HepG2 (cell line): ENCODE measurements at regions not wholly inside any gene's neighbourhood (a gene's known extent, or its start where the extent isn't known, plus 50 kb on each side); places are given as distances from the start of the nearest gene placed in this dataset.

Experiments used
- ATAC-seq: fragments of 200-7000 bp; cut with Tn5 transposase; 3 replicates; pipeline ENCODE4 v1.9.1; 2020; ENCODE audit warnings: mild to moderate bottlenecking, moderate library complexity
- BruUV-seq: library from RNA; stranded (reverse); fragments of 400-500 nt; replicated peaks from 2 replicates; lab custom pipeline; 2021; lab: Mats Ljungman, UMichigan
- CTCF ChIA-PET: fragments of 300-600 bp; formaldehyde crosslinking; extraction: SDS; loops from one replicate; lab custom pipeline; 2021; ENCODE audit warnings: low total read pairs, inconsistent platforms, low intra/inter-chr PET ratio; lab: Yijun Ruan, JAX
- POLR2A ChIA-PET: fragments of 350-600 bp; sonication (Branson Sonifier 250); formaldehyde crosslinking; loops from one replicate; lab custom pipeline; 2020; ENCODE audit warnings: antibody characterized with exemption, inconsistent platforms; lab: Yijun Ruan, JAX
- DNase-seq: peaks from one replicate; pipeline ENCODE4 v3.0.0-alpha.2; 2015; ENCODE audit warnings: low spot score
- FAIRE-seq: peaks from 3 replicates; lab custom pipeline; 2011; peaks lifted over from hg19 to GRCh38; lab: Jason Lieb, UNC
- H2AFZ ChIP-seq: one replicate; pipeline ENCODE4 v1.6.1; 2011; ENCODE audit warnings: low read length, inconsistent platforms
- H3K27ac ChIP-seq: fragments of 300-600 bp; 3 replicates; pipeline ENCODE4 v1.8.0; 2011; ENCODE audit warnings: mixed run types, mild to moderate bottlenecking, mixed read lengths, low read length, inconsistent platforms; ENCODE audit not compliant: insufficient read depth; ENCODE audit errors: extremely low read length
- H3K27me3 ChIP-seq, 2 experiments: fragments of 200-600 bp in 1 of 2; 2 replicates in 1 of 2; 3 replicates in 1 of 2; pipeline versions ENCODE4 v1.6.0 to v1.8.0; 2011; ENCODE audit warnings: low read length in 2 of 2, mild to moderate bottlenecking in 2 of 2, moderate library complexity in 2 of 2, inconsistent platforms in 1 of 2; ENCODE audit not compliant: insufficient read depth in 2 of 2, control insufficient read depth in 1 of 2
- H3K36me3 ChIP-seq, 2 experiments: fragments of 200-600 bp in 1 of 2; replicated peaks in 1 of 2; 2 replicates in 1 of 2; 3 replicates in 1 of 2; pipeline versions ENCODE4 v1.5.1 to v1.8.0; 2011; ENCODE audit warnings: low read length in 2 of 2, inconsistent platforms in 1 of 2; ENCODE audit not compliant: insufficient read depth in 2 of 2, control insufficient read depth in 1 of 2
- H3K4me1 ChIP-seq: 2 replicates; pipeline ENCODE4 v1.5.1; 2012; ENCODE audit warnings: low read length, inconsistent platforms; ENCODE audit not compliant: insufficient read depth
- H3K4me2 ChIP-seq: 2 replicates; pipeline ENCODE4 v1.6.0; 2011; ENCODE audit warnings: low read depth, low read length, inconsistent platforms
- H3K4me3 ChIP-seq, 3 experiments: fragments of 200-600 bp in 1 of 3; sonication (generic), shearing (Covaris generic) in 1 of 3; replicated peaks in 1 of 3; 2 replicates each; pipeline ENCODE4 v1.5.1; 2011 to 2016; ENCODE audit warnings: low read length in 3 of 3, inconsistent platforms in 2 of 3, low read depth in 2 of 3, mild to moderate bottlenecking in 2 of 3, control low read depth in 1 of 3, mixed read lengths in 1 of 3; ENCODE audit not compliant: insufficient read depth in 1 of 3
- H3K79me2 ChIP-seq: one replicate; pipeline ENCODE4 v1.6.1; 2011; ENCODE audit warnings: low read length, inconsistent platforms; ENCODE audit not compliant: insufficient read depth
- H3K9ac ChIP-seq: 2 replicates; pipeline ENCODE4 v1.6.0; 2011; ENCODE audit warnings: mild to moderate bottlenecking, low read depth, low read length, inconsistent platforms; ENCODE audit not compliant: insufficient read depth
- H3K9me3 ChIP-seq: 2 replicates; pipeline ENCODE4 v1.5.1; 2012; ENCODE audit warnings: mild to moderate bottlenecking, low read length
- H4K20me1 ChIP-seq: 2 replicates; pipeline ENCODE4 v1.6.0; 2011; ENCODE audit warnings: inconsistent platforms, mild to moderate bottlenecking, low read length, moderate library complexity; ENCODE audit not compliant: insufficient read depth
- ATF5 ChIP-seq: sonication (generic); formaldehyde crosslinking; IDR thresholded peaks from 2 replicates; pipeline ENCODE4 v1.4.0; 2020; ENCODE audit warnings: mild to moderate bottlenecking, low read depth, missing genetic modification reagents
- ERF ChIP-seq: IDR thresholded peaks from 2 replicates; pipeline ENCODE4 v1.6.1; 2018; ENCODE audit warnings: missing biosample characterization, missing genetic modification reagents
- FOSL2 ChIP-seq: sonication (generic); formaldehyde crosslinking; IDR thresholded peaks from 2 replicates; pipeline ENCODE4 v1.4.0; 2020; ENCODE audit warnings: missing genetic modification reagents
- MAFF ChIP-seq: IDR thresholded peaks from 2 replicates; pipeline ENCODE4 v1.6.1; 2011; ENCODE audit warnings: low read depth, low read length, improper control_type of control experiment
- MAFK ChIP-seq, 2 experiments: IDR thresholded peaks in 1 of 2; conservative IDR thresholded peaks in 1 of 2; 2 replicates each; pipeline ENCODE4 v1.6.1; 2011; ENCODE audit warnings: improper control_type of control experiment in 2 of 2, low read length in 2 of 2
- MEIS1 ChIP-seq: sonication (generic); formaldehyde crosslinking; IDR thresholded peaks from 2 replicates; pipeline ENCODE4 v1.9.0; 2021; ENCODE audit warnings: mild to moderate bottlenecking, missing genetic modification reagents, moderate library complexity, borderline replicate concordance
- MXD1 ChIP-seq: sonication (generic); formaldehyde crosslinking; IDR thresholded peaks from 2 replicates; pipeline ENCODE4 v1.4.0; 2020; ENCODE audit warnings: mild to moderate bottlenecking, missing genetic modification reagents
- U2AF1 ChIP-seq: fragments of 200-400 bp; formaldehyde crosslinking; optimal IDR thresholded peaks from 2 replicates; pipeline ENCODE3; 2017; ENCODE audit warnings: mild to moderate bottlenecking, low read depth, low read length
- ZMAT3 ChIP-seq: sonication (generic); formaldehyde crosslinking; conservative IDR thresholded peaks from 2 replicates; pipeline ENCODE4 v1.7.0; 2021; ENCODE audit warnings: missing genetic modification reagents
- ZNF142 ChIP-seq: sonication (generic); formaldehyde crosslinking; IDR thresholded peaks from 2 replicates; pipeline ENCODE4 v1.4.0; 2020; ENCODE audit warnings: missing genetic modification reagents
- WGBS: methylation state at CpG from one replicate; pipeline ENCODE4 v1.1.6; 2017; ENCODE audit warnings: low lambda C conversion rate; 5-methylcytosine and 5-hydroxymethylcytosine counted together
- in situ Hi-C: cut with HindIII; loops from 2 replicates; pipeline ENCODE4 v1.10.0; 2017; ENCODE audit warnings: low pct_unique_long_range_greater_than_20kb; ENCODE audit not compliant: extremely low pct_ligation_motif_present
- intact Hi-C: fragments of 100-400 bp; cut with micrococcal nuclease; formaldehyde crosslinking; loops from one replicate; pipeline ENCODE4 v1.10.0; 2022; ENCODE audit not compliant: unreplicated experiment

GRCh38 chr9:89888677-89889076, 283.9 kb downstream of the GADD45G start:
- TF ChIP-seq MEIS1 (no peak), MAFK (conservative IDR thresholded peaks at IDR 0.05 in 1 of 2, IDR thresholded peaks at IDR 0.05 in 1 of 2; ENCODE audit: low read length in 2 of 2) (peak; percentile 22 to 45; a peak in 1 of 4 replicates), MAFF (peak; percentile 58; the same call in 1 of the 2 replicates)
- no TSS peak for BruUV-seq
- no peaks in the 10 kb centered on the region for H3K79me2 ChIP-seq
- no peak overlapping the region for H3K27ac ChIP-seq
- H3K4me2 ChIP-seq: no peak overlapping the region
- H3K27me3 ChIP-seq: no peaks in the 10 kb centered on the region
- no peaks in the 10 kb centered on the region for H3K4me1 ChIP-seq
- no peaks in the 10 kb centered on the region for H3K36me3 ChIP-seq
- ChIA-PET CTCF (no interaction called here), POLR2A (no interaction called here)
- no peaks in the 10 kb centered on the region for H4K20me1 ChIP-seq
- no peak overlapping the region for H3K9ac ChIP-seq
- in situ Hi-C loops (no loop called here), intact Hi-C loops (no loop called here)
- no peak overlapping the region for H3K4me3 ChIP-seq
- FAIRE-seq (no peak), ATAC-seq (no peak), DNase-seq (no peak)
- H2AFZ ChIP-seq: no peak overlapping the region
- no CpG with 5 or more reads among the region's 3 CpGs for WGBS
- H3K9me3 ChIP-seq: no peaks in the 10 kb centered on the region

- no peaks in the 10 kb centered on the region for H3K79me2 ChIP-seq
- H3K4me1 ChIP-seq: no peaks in the 10 kb centered on the region
- TF ChIP-seq ZMAT3 (CRISPR knock-in tag) (no peak), MXD1 (CRISPR knock-in tag) (no peak), U2AF1 (no peak), ERF (CRISPR knock-in tag) (no peak), ZNF142 (CRISPR knock-in tag) (no peak), FOSL2 (CRISPR knock-in tag) (no peak), ATF5 (CRISPR knock-in tag) (no peak)
- ChIA-PET POLR2A (no interaction called here), CTCF (no interaction called here)
- no TSS peak for BruUV-seq
- no peaks in the 10 kb centered on the region for H3K27me3 ChIP-seq
- no peak overlapping the region for H3K9ac ChIP-seq
- H3K4me2 ChIP-seq: no peak overlapping the region
- in situ Hi-C loops (no loop called here), intact Hi-C loops (no loop called here)
- H3K36me3 ChIP-seq: no peaks in the 10 kb centered on the region
- H3K9me3 ChIP-seq: no peaks in the 10 kb centered on the region
- H4K20me1 ChIP-seq: no peaks in the 10 kb centered on the region
- no peak overlapping the region for H3K4me3 ChIP-seq
- H3K27ac ChIP-seq: no peak overlapping the region
- ATAC-seq: no peak
- H2AFZ ChIP-seq: no peak overlapping the region
- WGBS: 30% methylated on average over 2 of the region's 5 CpGs
- DNase-seq: no peak
- FAIRE-seq: no peak
Observed at GRCh38 chr9:89889865-89890264, 285.1 kb downstream of the GADD45G start.
